ENCODE measurements at regions not wholly inside any gene's neighbourhood (a gene's known extent, or its start where the extent isn't known, plus 50 kb on each side); places are given as distances from the start of the nearest gene placed in this dataset.

DNA sequence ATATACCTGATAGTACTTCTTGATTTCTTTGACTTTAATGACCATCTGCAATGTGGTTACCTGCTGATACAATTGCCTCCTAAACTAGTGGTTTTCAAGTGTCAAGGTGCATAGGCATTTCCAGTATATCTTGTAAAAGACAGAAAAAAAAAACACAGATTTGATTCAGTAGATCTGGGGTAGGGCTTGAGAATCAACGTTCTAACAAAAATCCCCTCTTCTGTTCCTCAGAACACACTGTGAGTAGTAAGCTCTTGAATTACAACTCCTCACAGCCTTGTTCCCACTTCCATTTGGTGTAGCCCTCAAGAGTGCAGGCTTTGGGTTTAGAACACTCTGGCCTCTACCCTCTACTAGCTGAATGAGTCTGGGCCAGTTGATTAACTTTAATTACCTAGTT, 78.0 kb upstream of the CTSC start:
- Histone ChIP-seq H3K18ac (ENCODE audit: insufficient read length, low read depth, low read length) (no peak overlapping the region), H4K91ac (ENCODE audit: insufficient read length, low read depth, low read length) (no peak overlapping the region), H3K79me2 (ENCODE audit: insufficient read depth, low read length) (no peaks in the 10 kb centered on the region), H2BK120ac (ENCODE audit: low read depth, low read length, poor library complexity, severe bottlenecking) (no peak overlapping the region), H4K5ac (ENCODE audit: insufficient read length, low read depth, low read length) (no peak overlapping the region), H3K4me1 (ENCODE audit: insufficient read depth, low read length) (no peaks in the 10 kb centered on the region), H2BK12ac (ENCODE audit: insufficient read length, low read depth, low read length) (no peak overlapping the region), H3K9me3 (ENCODE audit: control insufficient read depth, low read depth, low read length) (no peaks in the 10 kb centered on the region), H3K23ac (ENCODE audit: insufficient read length, low read depth, low read length) (no peak overlapping the region), H3K56ac (ENCODE audit: insufficient read length, low read depth, low read length) (no peak overlapping the region), H3K14ac (ENCODE audit: insufficient read depth, low read length) (no peak overlapping the region), H3K27me3 (ENCODE audit: insufficient read depth, low read length) (no peaks in the 10 kb centered on the region), H3K9ac (ENCODE audit: extremely low read depth, insufficient read length, low read length) (no peak overlapping the region), H3K4ac (ENCODE audit: low read depth, low read length) (no peak overlapping the region), H2BK20ac (ENCODE audit: low read depth, low read length, poor library complexity, severe bottlenecking) (no peak overlapping the region), H2AK5ac (ENCODE audit: insufficient read length, low read length) (no peak overlapping the region), H4K20me1 (ENCODE audit: control insufficient read depth, insufficient read depth, insufficient read length) (no peaks in the 10 kb centered on the region), H3T11ph (ENCODE audit: low read length) (no peak overlapping the region), H2AFZ (ENCODE audit: low read length) (no peak overlapping the region), H3K23me2 (ENCODE audit: insufficient read length, low read depth, low read length, poor library complexity, severe bottlenecking) (no peaks in the 10 kb centered on the region), H2BK5ac (ENCODE audit: insufficient read length, low read length) (no peak overlapping the region), H2BK15ac (ENCODE audit: low read depth, low read length) (no peak overlapping the region), H3K79me1 (ENCODE audit: insufficient read depth, low read depth, low read length, poor library complexity, severe bottlenecking) (no peaks in the 10 kb centered on the region), H3K4me2 (ENCODE audit: insufficient read depth, insufficient read length, low read length) (no peak overlapping the region), H4K8ac (replicated peaks; ENCODE audit: insufficient read length, low read depth, low read length) (no peak overlapping the region), H3K27ac (ENCODE audit: insufficient read length, low read depth, low read length) (no peak overlapping the region)
- Mint-ChIP-seq H3K36me3 (ENCODE audit: insufficient read depth in 1 of 3, low read depth in 3 of 3) (no peaks in the 10 kb centered on the region; a peak in 1 of 7 replicates), H3K4me1 (peaks cover 0 to 3% of the 10 kb centered on the region in 2 experiments; a peak in 1 of 4 replicates), H3K9me3 (no peaks in the 10 kb centered on the region; a peak in 1 of 5 replicates), H3K4me3 (no peak overlapping the region), H3K27ac (no peak overlapping the region), H3K27me3 (ENCODE audit: low read depth) (no peaks in the 10 kb centered on the region)
- TF ChIP-seq, protein P1, sequence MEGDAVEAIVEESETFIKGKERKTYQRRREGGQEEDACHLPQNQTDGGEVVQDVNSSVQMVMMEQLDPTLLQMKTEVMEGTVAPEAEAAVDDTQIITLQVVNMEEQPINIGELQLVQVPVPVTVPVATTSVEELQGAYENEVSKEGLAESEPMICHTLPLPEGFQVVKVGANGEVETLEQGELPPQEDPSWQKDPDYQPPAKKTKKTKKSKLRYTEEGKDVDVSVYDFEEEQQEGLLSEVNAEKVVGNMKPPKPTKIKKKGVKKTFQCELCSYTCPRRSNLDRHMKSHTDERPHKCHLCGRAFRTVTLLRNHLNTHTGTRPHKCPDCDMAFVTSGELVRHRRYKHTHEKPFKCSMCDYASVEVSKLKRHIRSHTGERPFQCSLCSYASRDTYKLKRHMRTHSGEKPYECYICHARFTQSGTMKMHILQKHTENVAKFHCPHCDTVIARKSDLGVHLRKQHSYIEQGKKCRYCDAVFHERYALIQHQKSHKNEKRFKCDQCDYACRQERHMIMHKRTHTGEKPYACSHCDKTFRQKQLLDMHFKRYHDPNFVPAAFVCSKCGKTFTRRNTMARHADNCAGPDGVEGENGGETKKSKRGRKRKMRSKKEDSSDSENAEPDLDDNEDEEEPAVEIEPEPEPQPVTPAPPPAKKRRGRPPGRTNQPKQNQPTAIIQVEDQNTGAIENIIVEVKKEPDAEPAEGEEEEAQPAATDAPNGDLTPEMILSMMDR (conservative IDR thresholded peaks at IDR 0.05) = no peak
- no peak for DNase-seq
- WGBS (ENCODE audit: extremely low coverage, insufficient read length, low lambda C conversion rate) = no CpG with 5 or more reads among the region's 1 CpG
